ENCODE measurements at regions not wholly inside any gene's neighbourhood (a gene's known extent, or its start where the extent isn't known, plus 50 kb on each side); places are given as distances from the start of the nearest gene placed in this dataset.

DNA sequence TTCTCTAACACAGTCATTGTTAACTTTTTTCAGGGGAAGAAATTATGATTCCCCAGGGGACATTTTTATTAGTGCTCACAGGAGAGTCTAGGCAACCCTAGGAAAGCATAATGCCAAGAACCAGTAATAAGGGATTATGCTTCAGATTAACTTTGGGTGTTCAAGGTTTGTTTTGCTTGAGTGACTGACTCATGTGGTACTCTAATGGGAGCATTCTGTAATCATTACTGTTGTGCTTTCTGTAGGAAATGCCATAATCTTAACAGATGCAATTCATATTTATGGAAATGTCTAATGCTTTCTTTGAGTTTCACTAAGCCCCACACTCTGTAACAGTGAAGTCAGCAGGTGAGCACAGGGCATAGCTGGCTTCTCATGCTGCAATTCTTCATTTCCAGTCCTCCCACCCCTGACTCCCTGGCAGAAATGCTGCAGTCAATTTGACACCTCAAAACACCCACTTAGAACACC is 263.4 kb upstream of the MAN1A1 start:
- Mint-ChIP-seq H3K27ac (no peak overlapping the region), H3K9me3 (no peaks in the 10 kb centered on the region), H3K27me3 (ENCODE audit: low read depth) (no peaks in the 10 kb centered on the region), H3K4me1 (peaks cover 19% of the 10 kb centered on the region), H3K4me3 (no peak overlapping the region), H3K36me3 (no peaks in the 10 kb centered on the region)
- no peak for ATAC-seq
- no peak for TF ChIP-seq JAZF1 (CRISPR knock-in tag; IDR thresholded peaks at IDR 0.05)
- TF ChIP-seq ATF6 (CRISPR knock-in tag; IDR thresholded peaks at IDR 0.05): no peak
- ChIA-PET CTCF (interaction anchor here (0.6 to 1.2 kb wide), 2 partner anchors 16 to 135 kb away, joined by 3 to 4 read pairs; no protein-coding TSS in a partner anchor), POLR2A (no interaction called here)
- no peak for DNase-seq (ENCODE audit: low spot score)

DNA sequence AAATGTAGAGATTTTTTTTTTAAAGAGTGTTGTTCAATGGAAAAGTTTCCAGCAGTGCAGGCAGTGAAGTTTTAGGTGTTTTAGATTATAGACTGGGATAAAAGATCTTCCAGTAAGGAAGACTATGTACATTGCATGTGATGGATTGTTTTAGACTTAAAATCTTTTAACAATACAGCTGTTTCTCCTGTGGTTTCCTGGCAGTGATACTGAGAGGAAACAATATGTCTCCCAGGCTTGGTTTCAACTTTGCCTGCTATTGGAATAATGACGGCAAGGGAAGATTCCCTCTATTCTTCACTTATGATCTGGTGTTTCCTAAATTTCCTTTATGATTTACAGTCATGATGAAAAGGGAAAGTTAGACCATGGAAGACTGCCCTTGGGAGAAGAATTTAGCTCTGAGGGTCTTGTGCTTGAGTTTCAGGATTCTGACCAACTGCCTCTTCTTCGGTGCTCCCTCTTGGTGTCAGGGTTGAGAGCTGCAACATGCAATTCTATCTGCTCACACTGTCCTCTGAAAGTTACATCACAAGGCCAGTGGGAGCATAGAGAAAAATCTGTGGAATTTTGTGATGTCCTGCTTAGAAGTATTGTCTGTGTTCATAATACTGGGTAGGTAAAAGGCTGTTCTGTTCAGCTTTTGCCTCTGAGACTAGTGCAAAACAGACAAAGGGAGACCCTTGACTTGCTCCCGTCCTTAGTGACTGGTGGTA is 262.8 kb upstream of the MAN1A1 start:
- peaks cover 19% of the 10 kb centered on the region for H3K4me1 Mint-ChIP-seq
- H3K4me3 Mint-ChIP-seq: no peak overlapping the region
- no peak for TF ChIP-seq FOXJ3 (CRISPR knock-in tag; IDR thresholded peaks at IDR 0.05; ENCODE audit: borderline replicate concordance)
- no peak for TF ChIP-seq RELA (CRISPR knock-in tag; IDR thresholded peaks at IDR 0.05; ENCODE audit: borderline replicate concordance)
- no peak for TF ChIP-seq TCF7 (CRISPR knock-in tag; IDR thresholded peaks at IDR 0.05; ENCODE audit: low read depth)
- TF ChIP-seq ESRRA (CRISPR knock-in tag; IDR thresholded peaks at IDR 0.05; ENCODE audit: borderline replicate concordance): no peak
- no peak for TF ChIP-seq ZNF671 (CRISPR knock-in tag; IDR thresholded peaks at IDR 0.05)
- no peak for TF ChIP-seq ETV6 (CRISPR knock-in tag; IDR thresholded peaks at IDR 0.05)
- H3K9me3 Mint-ChIP-seq: no peaks in the 10 kb centered on the region
- H3K27me3 Mint-ChIP-seq (ENCODE audit: low read depth): no peaks in the 10 kb centered on the region
- DNase-seq (ENCODE audit: low spot score): no peak
- H3K36me3 Mint-ChIP-seq: no peaks in the 10 kb centered on the region
- H3K27ac Mint-ChIP-seq: no peak overlapping the region
- ChIA-PET POLR2A (no interaction called here), CTCF (interaction anchor here (1.2 kb wide), 1 partner anchor 17 kb away, joined by 4 read pairs; no protein-coding TSS in a partner anchor)
- ATAC-seq: no peak

DNA sequence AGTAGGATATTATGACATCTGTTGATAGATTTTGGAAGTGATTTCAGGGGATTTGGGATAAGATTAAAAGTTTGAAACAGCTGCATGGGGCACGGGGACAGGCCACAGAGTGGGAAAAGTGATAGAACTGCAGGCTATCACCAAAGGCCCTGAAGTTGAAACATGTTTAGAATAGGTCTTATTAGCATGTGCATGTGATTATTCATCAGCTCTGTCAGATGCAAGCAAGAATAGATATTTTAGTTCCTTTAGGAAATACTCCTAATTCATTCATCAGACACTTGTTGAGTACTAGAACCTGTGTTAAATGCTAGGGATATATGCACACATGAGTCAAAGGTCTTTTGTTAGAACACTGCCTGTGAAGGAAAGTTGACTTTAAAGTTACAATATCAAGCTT is 261.2 kb upstream of the MAN1A1 start:
- no peaks in the 10 kb centered on the region for H3K9me3 Mint-ChIP-seq
- ATAC-seq (no peak), DNase-seq (ENCODE audit: low spot score) (no peak)
- H3K27me3 Mint-ChIP-seq (ENCODE audit: low read depth): no peaks in the 10 kb centered on the region
- H3K27ac Mint-ChIP-seq: no peak overlapping the region
- no peak overlapping the region for H3K4me3 Mint-ChIP-seq
- peaks cover 19% of the 10 kb centered on the region for H3K4me1 Mint-ChIP-seq
- no peaks in the 10 kb centered on the region for H3K36me3 Mint-ChIP-seq
- ChIA-PET POLR2A (no interaction called here), CTCF (no interaction called here)
- TF ChIP-seq USF1 (CRISPR knock-in tag; IDR thresholded peaks at IDR 0.05) (no peak), ZNF219 (CRISPR knock-in tag; IDR thresholded peaks at IDR 0.05; ENCODE audit: borderline replicate concordance) (no peak), CREM (CRISPR knock-in tag; IDR thresholded peaks at IDR 0.05) (no peak), JAZF1 (CRISPR knock-in tag; IDR thresholded peaks at IDR 0.05) (no peak), SMAD3 (CRISPR knock-in tag; IDR thresholded peaks at IDR 0.05; ENCODE audit: borderline replicate concordance) (no peak), NR1H2 (CRISPR knock-in tag; IDR thresholded peaks at IDR 0.05) (no peak), ZNF232 (CRISPR knock-in tag; IDR thresholded peaks at IDR 0.05) (no peak), CBFB (CRISPR knock-in tag; IDR thresholded peaks at IDR 0.05; ENCODE audit: low read depth) (no peak), MYBL2 (CRISPR knock-in tag; IDR thresholded peaks at IDR 0.05) (no peak)
- TF ChIP-seq, protein P1, sequence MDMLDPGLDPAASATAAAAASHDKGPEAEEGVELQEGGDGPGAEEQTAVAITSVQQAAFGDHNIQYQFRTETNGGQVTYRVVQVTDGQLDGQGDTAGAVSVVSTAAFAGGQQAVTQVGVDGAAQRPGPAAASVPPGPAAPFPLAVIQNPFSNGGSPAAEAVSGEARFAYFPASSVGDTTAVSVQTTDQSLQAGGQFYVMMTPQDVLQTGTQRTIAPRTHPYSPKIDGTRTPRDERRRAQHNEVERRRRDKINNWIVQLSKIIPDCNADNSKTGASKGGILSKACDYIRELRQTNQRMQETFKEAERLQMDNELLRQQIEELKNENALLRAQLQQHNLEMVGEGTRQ (CRISPR knock-in tag; IDR thresholded peaks at IDR 0.05): no peak
- TF ChIP-seq, protein P2, sequence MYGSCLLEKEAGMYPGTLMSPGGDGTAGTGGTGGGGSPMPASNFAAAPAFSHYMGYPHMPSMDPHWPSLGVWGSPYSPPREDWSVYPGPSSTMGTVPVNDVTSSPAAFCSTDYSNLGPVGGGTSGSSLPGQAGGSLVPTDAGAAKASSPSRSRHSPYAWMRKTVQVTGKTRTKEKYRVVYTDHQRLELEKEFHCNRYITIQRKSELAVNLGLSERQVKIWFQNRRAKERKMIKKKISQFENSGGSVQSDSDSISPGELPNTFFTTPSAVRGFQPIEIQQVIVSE (CRISPR knock-in tag; IDR thresholded peaks at IDR 0.05; ENCODE audit: borderline replicate concordance): no peak
- TF ChIP-seq, protein P3, sequence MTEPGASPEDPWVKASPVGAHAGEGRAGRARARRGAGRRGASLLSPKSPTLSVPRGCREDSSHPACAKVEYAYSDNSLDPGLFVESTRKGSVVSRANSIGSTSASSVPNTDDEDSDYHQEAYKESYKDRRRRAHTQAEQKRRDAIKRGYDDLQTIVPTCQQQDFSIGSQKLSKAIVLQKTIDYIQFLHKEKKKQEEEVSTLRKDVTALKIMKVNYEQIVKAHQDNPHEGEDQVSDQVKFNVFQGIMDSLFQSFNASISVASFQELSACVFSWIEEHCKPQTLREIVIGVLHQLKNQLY (CRISPR knock-in tag; IDR thresholded peaks at IDR 0.05): no peak
- TF ChIP-seq, protein P4, sequence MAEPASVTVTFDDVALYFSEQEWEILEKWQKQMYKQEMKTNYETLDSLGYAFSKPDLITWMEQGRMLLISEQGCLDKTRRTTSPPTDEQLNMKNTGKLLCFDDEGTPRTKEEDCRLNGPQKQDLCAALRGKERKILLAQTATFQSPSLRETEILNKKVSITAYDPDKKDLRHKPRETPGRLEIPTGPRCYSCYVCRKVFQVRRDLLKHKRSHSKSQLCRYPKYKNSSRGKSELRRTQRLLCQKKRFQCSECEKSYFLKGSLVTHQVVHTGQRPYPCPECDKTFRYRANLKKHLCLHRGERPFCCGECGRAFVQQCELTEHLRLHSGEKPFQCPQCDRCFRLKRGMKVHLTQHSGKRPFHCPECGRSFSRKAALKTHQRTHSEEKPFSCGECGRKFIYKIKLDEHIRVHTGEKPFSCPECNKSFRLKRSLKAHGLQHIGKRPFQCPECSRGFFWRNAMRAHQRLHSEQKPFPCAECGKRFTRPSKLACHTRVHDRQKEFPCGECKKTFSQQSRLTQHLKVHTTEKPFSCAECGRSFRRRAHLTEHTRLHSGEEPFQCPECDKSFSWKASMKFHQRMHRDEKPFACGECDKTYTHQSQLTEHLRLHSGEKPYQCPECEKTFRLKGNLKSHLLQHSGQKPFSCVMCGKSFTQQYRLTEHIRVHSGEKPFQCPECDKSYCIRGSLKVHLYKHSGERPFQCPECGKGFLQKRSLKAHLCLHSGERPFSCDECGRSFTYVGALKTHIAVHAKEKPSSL (CRISPR knock-in tag; conservative IDR thresholded peaks at IDR 0.05): no peak
